Caco-2 (cell line): ENCODE measurements at regions not wholly inside any gene's neighbourhood (a gene's known extent, or its start where the extent isn't known, plus 50 kb on each side); places are given as distances from the start of the nearest gene placed in this dataset.

Source experiments
- BruUV-seq: library from RNA; stranded (reverse); fragments of 400-500 nt; replicated peaks from 2 replicates; lab custom pipeline; 2021; lab: Mats Ljungman, UMichigan
- CTCF ChIA-PET: fragments of 300-600 bp; sonication (Branson Sonifier 250); formaldehyde crosslinking; loops from one replicate; lab custom pipeline; 2022; ENCODE audit warnings: antibody characterized with exemption; lab: Charles Lee
- POLR2A ChIA-PET: fragments of 300-600 bp; sonication (Branson Sonifier 250); formaldehyde crosslinking; loops from one replicate; lab custom pipeline; 2022; ENCODE audit warnings: antibody characterized with exemption; lab: Charles Lee
- DNase-seq, 2 experiments: peaks; one replicate each; pipeline versions ENCODE4 v3.0.0 to v3.0.0-alpha.2; 2020 to 2022
- H3K27me3 ChIP-seq: replicated peaks from 2 replicates; pipeline ENCODE4 v1.6.0; 2011; ENCODE audit warnings: low read length; ENCODE audit not compliant: control insufficient read depth, insufficient read depth
- H3K36me3 ChIP-seq: 2 replicates; pipeline ENCODE4 v1.5.1; 2011; ENCODE audit warnings: low read length; ENCODE audit not compliant: control insufficient read depth, insufficient read depth
- H3K4me1 ChIP-seq: fragments of 250-450 bp; sonication (Bioruptor Pico); 2 replicates; pipeline ENCODE4 v1.5.1; 2020; ENCODE audit warnings: mild to moderate bottlenecking
- H3K4me3 ChIP-seq: 2 replicates; pipeline ENCODE4 v1.5.1; 2011; ENCODE audit warnings: low read depth, mild to moderate bottlenecking, control low read depth, low read length
- H3K9me3 ChIP-seq: fragments of 250-450 bp; sonication (Bioruptor Pico); 2 replicates; pipeline ENCODE4 v1.5.1; 2020; ENCODE audit warnings: mild to moderate bottlenecking, moderate library complexity
- H3K27ac Mint-ChIP-seq: one replicate; pipeline ENCODE4 v1.8.0; 2022; ENCODE audit warnings: mixed read lengths; ENCODE audit not compliant: unreplicated experiment
- H3K27me3 Mint-ChIP-seq: one replicate; pipeline ENCODE4 v1.8.0; 2022; ENCODE audit warnings: mixed read lengths; ENCODE audit not compliant: insufficient read depth, unreplicated experiment
- H3K36me3 Mint-ChIP-seq: one replicate; pipeline ENCODE4 v1.8.0; 2022; ENCODE audit warnings: mild to moderate bottlenecking, mixed read lengths; ENCODE audit not compliant: insufficient read depth, unreplicated experiment
- H3K4me1 Mint-ChIP-seq: one replicate; pipeline ENCODE4 v1.8.0; 2022; ENCODE audit warnings: low read depth, mixed read lengths; ENCODE audit not compliant: unreplicated experiment
- H3K4me3 Mint-ChIP-seq: one replicate; pipeline ENCODE4 v1.8.0; 2022; ENCODE audit warnings: mild to moderate bottlenecking, moderate library complexity, mixed read lengths; ENCODE audit not compliant: unreplicated experiment
- H3K9me3 Mint-ChIP-seq: one replicate; pipeline ENCODE4 v1.8.0; 2022; ENCODE audit warnings: mixed read lengths; ENCODE audit not compliant: unreplicated experiment
- intact Hi-C: fragments of 100-400 bp; cut with micrococcal nuclease; formaldehyde crosslinking; loops from one replicate; pipeline ENCODE4 v1.10.0; 2022; ENCODE audit not compliant: unreplicated experiment
- TF ChIP-seq, protein P1 (sequence below), 2 experiments: fragments of 200-600 bp in 1 of 2; IDR thresholded peaks; 1 replicate in 1 of 2; 2 replicates in 1 of 2; pipeline versions ENCODE4 v1.5.1 to v1.8.0; 2011 to 2022; ENCODE audit warnings: antibody characterized with exemption in 1 of 2, control low read depth in 1 of 2, inconsistent platforms in 1 of 2, low read depth in 1 of 2, low read length in 1 of 2, mild to moderate bottlenecking in 1 of 2, moderate library complexity in 1 of 2; ENCODE audit not compliant: insufficient read depth in 1 of 2, severe bottlenecking in 1 of 2, unreplicated experiment in 1 of 2

DNA sequence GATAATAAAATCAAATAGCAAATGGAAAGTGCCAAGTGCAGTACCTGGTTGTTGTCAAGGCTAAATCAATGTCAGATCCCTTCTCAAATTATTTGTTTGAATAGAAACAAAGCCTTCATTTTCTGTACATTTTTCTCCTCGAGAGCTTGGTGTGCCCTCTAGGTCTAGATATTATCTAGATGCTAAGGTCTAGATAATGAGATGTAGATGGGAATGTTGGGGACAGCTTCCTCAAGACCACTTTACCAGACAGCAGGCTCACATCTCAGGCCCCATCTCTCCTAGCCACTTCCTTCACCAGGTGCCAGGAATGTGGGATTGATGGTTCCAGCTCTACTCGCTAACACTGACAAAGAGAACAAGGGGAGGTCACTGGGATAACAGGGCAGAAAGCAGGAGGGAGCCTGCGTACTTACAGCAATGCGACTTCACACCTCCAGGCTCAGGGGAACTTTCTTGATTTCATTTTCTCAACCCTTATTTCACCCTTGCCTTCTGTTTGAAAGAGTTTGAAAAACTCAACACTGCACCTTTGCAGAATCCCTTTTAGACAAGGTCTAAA, 451.4 kb upstream of the VSTM2A start:
- CTCF ChIA-PET = no interaction called here
- Histone ChIP-seq H3K4me3 (no peak overlapping the region), H3K27me3 (no peaks in the 10 kb centered on the region), H3K36me3 (no peaks in the 10 kb centered on the region), H3K4me1 (no peaks in the 10 kb centered on the region), H3K9me3 (no peaks in the 10 kb centered on the region)
- Mint-ChIP-seq H3K4me3 (no peak overlapping the region), H3K4me1 (no peaks in the 10 kb centered on the region), H3K27ac (no peak overlapping the region), H3K27me3 (peaks cover 6% of the 10 kb centered on the region), H3K9me3 (no peaks in the 10 kb centered on the region), H3K36me3 (no peaks in the 10 kb centered on the region)
- no TSS peak for BruUV-seq
- DNase-seq = no peak
- POLR2A ChIA-PET = no interaction called here
- intact Hi-C loops = no loop called here
- TF ChIP-seq, protein P1, sequence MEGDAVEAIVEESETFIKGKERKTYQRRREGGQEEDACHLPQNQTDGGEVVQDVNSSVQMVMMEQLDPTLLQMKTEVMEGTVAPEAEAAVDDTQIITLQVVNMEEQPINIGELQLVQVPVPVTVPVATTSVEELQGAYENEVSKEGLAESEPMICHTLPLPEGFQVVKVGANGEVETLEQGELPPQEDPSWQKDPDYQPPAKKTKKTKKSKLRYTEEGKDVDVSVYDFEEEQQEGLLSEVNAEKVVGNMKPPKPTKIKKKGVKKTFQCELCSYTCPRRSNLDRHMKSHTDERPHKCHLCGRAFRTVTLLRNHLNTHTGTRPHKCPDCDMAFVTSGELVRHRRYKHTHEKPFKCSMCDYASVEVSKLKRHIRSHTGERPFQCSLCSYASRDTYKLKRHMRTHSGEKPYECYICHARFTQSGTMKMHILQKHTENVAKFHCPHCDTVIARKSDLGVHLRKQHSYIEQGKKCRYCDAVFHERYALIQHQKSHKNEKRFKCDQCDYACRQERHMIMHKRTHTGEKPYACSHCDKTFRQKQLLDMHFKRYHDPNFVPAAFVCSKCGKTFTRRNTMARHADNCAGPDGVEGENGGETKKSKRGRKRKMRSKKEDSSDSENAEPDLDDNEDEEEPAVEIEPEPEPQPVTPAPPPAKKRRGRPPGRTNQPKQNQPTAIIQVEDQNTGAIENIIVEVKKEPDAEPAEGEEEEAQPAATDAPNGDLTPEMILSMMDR (IDR thresholded peaks at IDR 0.05; ENCODE audit: insufficient read depth in 1 of 2, low read depth in 1 of 2, low read length in 1 of 2, severe bottlenecking in 1 of 2, unreplicated experiment in 1 of 2) = no peak

DNA sequence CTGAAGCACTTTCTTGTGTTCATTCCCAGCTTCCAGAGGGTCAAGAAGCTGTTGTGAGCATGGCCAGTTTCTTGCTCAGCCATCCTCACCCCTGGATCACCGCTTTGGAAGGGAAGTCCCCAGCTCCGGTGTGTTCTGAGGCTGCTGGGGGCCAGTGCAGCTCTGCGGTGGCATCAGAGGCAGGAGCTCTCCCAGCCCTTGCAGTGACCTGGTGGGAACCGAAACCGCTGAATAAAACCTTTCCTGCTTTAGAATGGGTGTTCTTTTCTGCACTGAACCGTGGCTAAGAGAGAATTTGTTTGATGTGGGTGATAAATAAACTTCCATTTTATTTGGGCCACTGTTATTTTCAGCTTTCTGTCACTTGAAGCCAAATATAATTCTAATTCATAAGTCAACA, 450.9 kb upstream of the VSTM2A start:
- TF ChIP-seq, protein P1 (IDR thresholded peaks at IDR 0.05; ENCODE audit: insufficient read depth in 1 of 2, low read depth in 1 of 2, low read length in 1 of 2, severe bottlenecking in 1 of 2, unreplicated experiment in 1 of 2) = no peak
- Histone ChIP-seq H3K4me3 (no peak overlapping the region), H3K4me1 (no peaks in the 10 kb centered on the region), H3K27me3 (no peaks in the 10 kb centered on the region), H3K9me3 (no peaks in the 10 kb centered on the region), H3K36me3 (no peaks in the 10 kb centered on the region)
- H3K9me3 Mint-ChIP-seq = no peaks in the 10 kb centered on the region
- DNase-seq = no peak
- intact Hi-C loops = no loop called here
- BruUV-seq = no TSS peak
- CTCF ChIA-PET = no interaction called here
- POLR2A ChIA-PET = no interaction called here
- peaks cover 6% of the 10 kb centered on the region for H3K27me3 Mint-ChIP-seq
- H3K4me3 Mint-ChIP-seq = no peak overlapping the region
- no peak overlapping the region for H3K27ac Mint-ChIP-seq
- no peaks in the 10 kb centered on the region for H3K4me1 Mint-ChIP-seq
- H3K36me3 Mint-ChIP-seq = no peaks in the 10 kb centered on the region

DNA sequence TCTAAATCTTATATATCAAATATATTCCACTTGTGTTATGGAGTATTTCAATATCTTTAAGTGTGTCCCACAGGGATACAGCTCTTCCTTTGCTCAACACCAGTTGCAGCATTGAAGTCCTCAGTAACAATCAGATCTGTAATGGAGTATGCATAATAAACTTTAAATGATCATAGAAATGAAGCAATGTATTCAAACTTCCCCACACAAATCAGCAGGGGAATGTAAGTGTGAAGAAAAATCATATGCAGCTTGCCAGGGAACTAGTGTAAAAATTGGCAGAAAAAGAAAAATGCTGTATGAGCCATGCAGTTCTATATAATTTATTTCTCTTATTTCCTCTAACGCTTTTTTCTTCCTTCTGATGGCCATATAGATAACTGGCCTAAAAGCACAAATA, 444.3 kb upstream of the VSTM2A start:
- H3K36me3 ChIP-seq = no peaks in the 10 kb centered on the region
- DNase-seq = no peak
- intact Hi-C loops = no loop called here
- no TSS peak for BruUV-seq
- Mint-ChIP-seq H3K9me3 (no peaks in the 10 kb centered on the region), H3K27me3 (peaks cover 7% of the 10 kb centered on the region), H3K4me1 (no peaks in the 10 kb centered on the region), H3K27ac (no peak overlapping the region), H3K4me3 (no peak overlapping the region), H3K36me3 (no peaks in the 10 kb centered on the region)
- no peak overlapping the region for H3K4me3 ChIP-seq
- H3K27me3 ChIP-seq = no peaks in the 10 kb centered on the region
- POLR2A ChIA-PET = no interaction called here
- no peaks in the 10 kb centered on the region for H3K9me3 ChIP-seq
- CTCF ChIA-PET = no interaction called here
- no peaks in the 10 kb centered on the region for H3K4me1 ChIP-seq
- TF ChIP-seq, protein P1 (IDR thresholded peaks at IDR 0.05; ENCODE audit: insufficient read depth in 1 of 2, low read depth in 1 of 2, low read length in 1 of 2, severe bottlenecking in 1 of 2, unreplicated experiment in 1 of 2) = no peak
